HEK293T (cell line): ENCODE measurements at regions not wholly inside any gene's neighbourhood (a gene's known extent, or its start where the extent isn't known, plus 50 kb on each side); places are given as distances from the start of the nearest gene placed in this dataset.

Source experiments
- ELF4 ChIP-seq: fragments of 450-650 bp; IDR thresholded peaks from 2 replicates; pipeline ENCODE4 v1.6.1; 2017; ENCODE audit warnings: antibody characterized with exemption
- FOXA1 ChIP-seq: fragments of 450-650 bp; IDR thresholded peaks from 2 replicates; pipeline ENCODE4 v1.6.1; 2016; ENCODE audit warnings: mild to moderate bottlenecking
- SUZ12 ChIP-seq: fragments of 450-650 bp; IDR thresholded peaks from 2 replicates; pipeline ENCODE4 v1.6.1; 2016; ENCODE audit warnings: mild to moderate bottlenecking
- TARDBP ChIP-seq: fragments of 450-650 bp; IDR thresholded peaks from 2 replicates; pipeline ENCODE4 v1.6.1; 2016
- ZNF384 ChIP-seq: fragments of 450-650 bp; IDR thresholded peaks from 2 replicates; pipeline ENCODE4 v1.6.1; 2016

DNA sequence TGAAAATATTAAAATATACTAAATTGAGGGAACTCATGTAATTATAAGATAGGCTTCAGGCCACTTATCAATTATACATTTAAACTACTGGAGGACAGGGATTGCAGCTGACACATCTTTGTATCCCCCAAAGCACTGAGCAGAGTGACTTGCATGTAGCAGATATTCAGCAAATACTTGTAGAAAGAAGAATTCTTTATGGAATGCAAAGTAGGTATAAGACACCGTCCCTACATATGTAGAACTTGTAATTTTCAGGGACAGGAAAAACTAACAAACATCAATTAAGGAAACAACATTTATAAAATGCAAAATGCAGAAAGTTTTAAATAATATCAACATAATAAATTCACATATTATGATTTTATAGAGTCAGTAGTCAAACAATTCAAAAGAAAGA lies 719.2 kb downstream of the OLFM4 start:
- TF ChIP-seq TARDBP (no peak), ELF4 (no peak), ZNF384 (no peak), SUZ12 (no peak), FOXA1 (no peak)
